Umbilical cord (tissue), 1 donor: ENCODE measurements at regions not wholly inside any gene's neighbourhood (a gene's known extent, or its start where the extent isn't known, plus 50 kb on each side); places are given as distances from the start of the nearest gene placed in this dataset.

Source experiments
- DNase-seq: peaks from one replicate; pipeline ENCODE4 v3.0.0-alpha.2; 2015; ENCODE audit warnings: low spot score

DNA sequence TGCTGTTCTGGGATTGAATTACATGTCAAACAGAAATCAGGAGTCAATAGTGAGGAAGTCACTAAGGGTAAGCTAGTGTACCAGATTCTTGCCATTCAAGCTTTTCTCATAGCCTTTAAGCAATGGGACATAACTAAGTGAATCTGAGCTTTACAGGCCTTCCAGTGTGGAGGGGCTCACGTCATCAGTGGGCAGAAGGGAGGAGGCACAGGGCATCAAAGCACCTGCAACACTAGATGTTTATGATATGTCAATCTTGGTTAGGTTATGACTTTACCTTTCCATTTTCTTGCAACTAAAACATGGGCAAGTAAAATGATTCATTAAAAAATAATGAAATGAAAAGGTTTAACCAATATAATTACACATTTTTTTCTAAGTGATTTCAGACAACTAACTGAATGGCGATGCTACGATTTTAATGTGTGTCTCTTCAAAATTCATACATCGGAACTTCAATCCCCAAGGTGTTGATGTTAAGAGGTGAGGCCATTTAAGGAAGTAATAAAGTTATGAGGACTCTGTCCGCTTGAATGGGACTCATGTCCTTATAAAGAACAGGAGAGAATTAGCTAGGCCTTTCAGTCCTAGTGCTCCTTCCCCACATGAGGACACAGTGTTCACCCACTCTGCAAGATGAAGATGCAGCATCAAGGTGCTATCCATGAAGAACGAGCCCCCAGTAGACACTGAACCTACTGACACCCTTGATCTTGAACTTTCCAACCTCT is 1169.2 kb upstream of the NXPH2 start:
- no peak for DNase-seq

DNA sequence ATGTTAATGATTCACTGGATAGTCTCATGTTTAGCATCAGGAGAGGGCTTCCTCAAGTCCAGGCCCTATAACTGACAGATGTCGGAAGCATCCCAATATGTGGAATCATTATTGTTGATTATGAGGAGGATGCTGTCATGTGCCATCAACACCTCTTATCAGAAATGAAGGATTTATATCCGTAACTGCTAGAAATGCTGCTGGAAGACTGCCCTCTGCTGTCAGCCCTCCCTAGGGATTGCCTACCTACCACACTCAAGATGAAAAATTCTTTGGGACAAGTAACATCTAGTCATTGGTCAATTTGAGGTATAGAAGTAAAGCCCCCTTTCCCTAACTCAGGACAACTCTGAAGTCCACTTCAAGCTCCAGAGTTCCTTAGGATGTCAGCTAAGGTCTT is 1166.5 kb upstream of the NXPH2 start:
- DNase-seq = no peak

DNA sequence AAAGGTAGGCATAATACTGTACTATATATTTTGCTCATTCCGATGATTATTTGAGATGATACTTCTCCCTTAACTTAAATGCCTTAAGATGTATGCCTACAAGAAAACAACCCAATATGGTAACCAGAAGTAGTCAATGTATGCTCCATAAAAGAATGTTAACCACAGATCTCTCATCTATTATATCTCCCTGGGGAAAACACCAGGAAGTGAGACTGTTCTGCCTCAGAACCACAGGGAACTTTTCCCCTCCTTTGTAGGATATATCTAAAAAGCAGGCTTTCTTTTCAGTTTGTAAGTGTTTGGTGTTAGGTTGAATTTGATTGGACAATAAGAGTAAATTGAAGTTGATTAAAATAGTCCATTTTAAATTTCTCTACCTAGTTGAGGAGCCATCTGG is 1160.5 kb upstream of the NXPH2 start:
- DNase-seq = no peak

- DNase-seq = peak; percentile 23
Observed at GRCh38 chr2:139925903-139926302, 1145.7 kb upstream of the NXPH2 start.

DNA sequence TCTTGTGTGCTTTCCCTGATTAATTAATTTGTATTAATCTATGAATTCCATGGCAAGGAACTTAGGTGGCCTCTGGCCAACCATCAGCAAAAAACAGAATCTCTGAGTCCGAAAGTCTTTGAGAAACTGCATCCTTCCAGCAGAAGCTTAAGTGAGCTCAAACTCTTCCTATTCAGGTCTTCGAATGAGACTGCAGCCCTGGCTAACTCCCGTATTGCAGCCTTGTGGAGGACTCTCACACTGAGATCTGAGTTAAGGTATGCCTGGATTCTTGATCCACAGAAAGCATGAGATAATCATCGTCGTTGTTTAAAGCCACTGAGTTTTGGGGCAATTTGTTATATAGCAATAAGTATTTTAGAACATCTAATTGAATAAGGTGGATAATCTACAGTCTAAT is 1143.9 kb upstream of the NXPH2 start:
- peak; percentile 46 for DNase-seq

DNA sequence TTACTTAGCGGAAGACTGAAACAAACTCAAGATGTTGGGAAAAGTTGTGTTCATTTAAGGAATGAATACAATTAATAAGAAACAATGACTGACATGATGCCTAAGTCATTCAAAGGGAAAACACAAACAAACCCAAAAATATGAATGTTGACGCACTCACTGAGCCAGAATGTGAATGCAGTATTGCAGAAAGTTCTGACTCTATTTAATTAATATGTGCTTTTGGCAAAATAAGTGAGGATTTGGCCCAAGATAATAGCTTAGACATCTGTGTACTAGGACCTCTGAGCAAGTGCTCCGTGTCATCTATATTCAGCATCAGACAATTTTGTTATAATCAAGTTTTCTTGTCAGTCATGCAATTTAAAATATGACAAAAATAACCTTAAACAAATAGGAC is 1138.8 kb upstream of the NXPH2 start:
- DNase-seq = no peak

GRCh38 chr2:139917690-139918384 is 1137.6 kb upstream of the NXPH2 start:
- peak; percentile 17 for DNase-seq

- DNase-seq = no peak
Observed at GRCh38 chr2:139916822-139917221, 1136.6 kb upstream of the NXPH2 start.

- peak; percentile 60 for DNase-seq
Observed at GRCh38 chr2:139911160-139911559, 1131.0 kb upstream of the NXPH2 start.

DNA sequence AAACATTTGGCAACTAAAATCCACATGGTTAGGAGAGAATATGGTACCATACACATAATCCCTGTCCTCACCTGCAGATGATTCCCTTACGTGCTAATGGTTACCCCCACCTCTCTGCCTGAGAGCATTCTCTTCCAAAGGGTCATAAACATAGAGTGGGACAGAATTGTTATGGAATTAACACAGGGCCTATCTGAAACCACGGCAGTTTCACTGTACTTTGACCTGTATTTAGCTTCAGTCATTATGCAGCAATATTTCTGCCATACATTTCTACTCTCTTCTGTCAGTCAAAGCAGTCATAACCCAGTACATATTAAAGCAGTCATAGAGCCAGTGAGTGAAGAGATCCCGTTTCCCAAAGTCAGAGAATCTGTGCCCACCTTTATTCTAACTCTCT is 1128.9 kb upstream of the NXPH2 start:
- no peak for DNase-seq

DNA sequence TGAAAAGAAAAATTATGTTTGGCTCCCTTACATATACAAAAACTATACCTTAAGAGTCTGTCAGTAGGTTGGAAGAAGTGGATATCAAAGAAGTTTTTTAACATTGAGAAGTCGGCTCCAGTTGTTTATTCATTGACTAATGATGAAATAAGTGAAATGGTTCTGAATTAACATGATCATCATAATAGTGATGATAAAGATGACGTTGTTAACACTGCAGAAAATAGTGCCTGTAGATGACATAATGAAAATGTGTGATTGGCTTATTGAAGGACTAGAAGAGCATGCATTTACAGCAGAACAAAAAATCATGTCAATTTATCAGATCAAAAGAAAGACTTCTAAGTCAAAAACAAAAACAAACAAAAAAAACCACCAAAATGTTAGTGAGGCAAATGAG is 1125.4 kb upstream of the NXPH2 start:
- no peak for DNase-seq

DNA sequence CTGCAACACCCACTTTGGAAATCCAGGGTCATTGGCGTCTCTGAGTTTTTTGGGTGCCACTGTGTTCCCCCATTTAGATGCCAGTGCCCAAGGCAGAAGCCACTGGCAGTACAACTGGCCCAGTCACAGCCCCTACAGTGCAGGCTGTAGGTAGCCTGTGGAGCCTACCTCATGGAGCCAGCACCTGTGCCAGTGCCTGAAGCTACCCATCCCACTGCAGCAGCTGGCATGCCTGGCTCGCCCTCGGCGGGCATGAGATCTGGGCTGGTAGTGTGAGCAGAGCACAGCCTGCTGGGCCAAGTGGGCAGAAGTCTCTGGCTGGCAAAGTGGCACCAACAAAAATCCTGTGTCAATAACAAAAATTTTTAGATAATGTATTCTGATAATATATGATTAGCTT is 1111.4 kb upstream of the NXPH2 start:
- no peak for DNase-seq

DNA sequence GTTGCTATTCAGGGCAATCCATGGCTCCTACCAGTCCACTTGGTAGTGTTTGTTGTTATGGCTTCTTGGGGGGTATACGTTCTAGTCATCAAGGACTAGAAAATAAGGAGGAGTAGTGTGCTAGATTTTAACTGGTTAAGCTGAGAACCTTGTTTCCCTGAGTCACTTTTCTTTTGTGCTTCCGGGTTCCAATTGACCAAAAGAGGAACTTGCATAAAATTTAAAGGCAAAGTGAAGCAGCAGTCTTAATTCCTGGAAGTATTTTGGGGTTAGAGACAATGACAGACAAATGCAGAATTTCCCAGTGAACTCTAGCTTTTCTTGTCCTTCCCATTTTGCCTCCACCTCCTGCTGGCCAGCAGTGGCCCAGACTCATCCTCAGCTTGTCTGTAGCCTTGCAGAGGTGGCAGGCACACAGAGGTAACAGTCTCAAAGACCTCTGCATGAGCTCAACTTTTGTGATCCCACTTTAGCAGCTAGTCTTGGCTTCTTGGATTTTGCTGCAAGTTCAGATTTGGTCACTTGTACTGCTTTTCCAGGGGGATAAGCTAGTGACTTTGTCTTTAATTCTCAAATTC is 1105.8 kb upstream of the NXPH2 start:
- DNase-seq = no peak

DNA sequence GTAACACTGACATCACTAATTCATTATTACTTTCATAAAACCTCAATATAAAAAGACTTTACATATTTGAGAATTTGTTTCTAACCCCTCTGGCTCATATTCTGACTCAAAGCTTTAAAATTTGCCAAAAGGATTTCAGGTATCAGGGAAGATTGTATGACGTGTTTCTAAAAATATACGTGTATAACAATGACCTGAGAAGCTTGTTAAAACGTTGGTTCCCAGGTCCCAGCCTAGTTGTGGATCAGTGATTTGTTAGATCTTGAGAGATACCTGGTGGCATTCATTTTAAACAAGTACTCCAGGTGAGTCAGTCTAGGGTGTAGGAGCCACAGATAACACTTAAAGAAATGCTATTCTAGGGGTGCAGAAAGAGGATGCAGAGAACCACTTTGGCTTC is 1096.8 kb upstream of the NXPH2 start:
- no peak for DNase-seq

DNA sequence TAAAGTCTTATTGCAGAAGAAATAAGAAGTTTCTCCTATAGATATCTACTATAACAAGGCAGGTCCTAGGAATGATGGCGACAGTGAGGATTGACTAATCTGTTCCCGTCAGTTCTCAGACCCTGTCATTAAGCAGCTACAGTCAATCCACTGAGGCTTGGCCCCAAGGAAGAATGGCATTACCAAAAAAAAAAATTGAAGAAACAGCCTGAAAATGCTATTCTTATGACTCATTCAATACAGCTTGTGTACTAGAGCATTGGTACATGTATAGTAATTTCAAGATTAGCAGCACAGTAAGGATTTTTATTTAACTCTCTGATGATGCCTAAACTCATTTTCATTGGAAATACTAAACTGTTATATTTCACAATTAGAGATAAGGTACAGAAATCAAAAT is 1096.1 kb upstream of the NXPH2 start:
- DNase-seq = no peak

GRCh38 chr2:139872503-139872902 is 1092.3 kb upstream of the NXPH2 start:
- no peak for DNase-seq

DNA sequence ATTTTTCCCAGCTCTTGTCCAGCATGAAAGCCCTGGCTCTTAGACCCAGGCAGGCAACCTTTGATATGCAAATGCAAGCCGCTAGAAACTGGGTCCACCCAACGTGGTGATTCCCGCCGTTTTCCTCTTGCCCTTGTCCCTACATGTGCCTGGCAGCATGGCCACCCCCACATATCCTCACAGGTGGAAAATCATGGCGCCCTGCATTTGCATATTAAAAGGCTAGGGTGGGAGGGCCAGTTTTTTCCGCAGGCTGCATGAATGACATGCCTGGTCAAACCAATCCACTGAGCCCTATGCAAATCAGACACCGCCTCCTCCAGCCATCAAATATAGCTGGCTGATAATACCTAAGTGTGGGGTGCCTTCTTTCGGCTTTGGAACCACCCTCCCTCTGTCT is 1091.8 kb upstream of the NXPH2 start:
- DNase-seq = no peak

GRCh38 chr2:139867601-139868226 is 1087.5 kb upstream of the NXPH2 start:
- no peak for DNase-seq

GRCh38 chr2:139864821-139865302 is 1084.7 kb upstream of the NXPH2 start:
- DNase-seq = no peak

- DNase-seq = no peak
Observed at GRCh38 chr2:139854769-139855483, 1074.7 kb upstream of the NXPH2 start.

DNA sequence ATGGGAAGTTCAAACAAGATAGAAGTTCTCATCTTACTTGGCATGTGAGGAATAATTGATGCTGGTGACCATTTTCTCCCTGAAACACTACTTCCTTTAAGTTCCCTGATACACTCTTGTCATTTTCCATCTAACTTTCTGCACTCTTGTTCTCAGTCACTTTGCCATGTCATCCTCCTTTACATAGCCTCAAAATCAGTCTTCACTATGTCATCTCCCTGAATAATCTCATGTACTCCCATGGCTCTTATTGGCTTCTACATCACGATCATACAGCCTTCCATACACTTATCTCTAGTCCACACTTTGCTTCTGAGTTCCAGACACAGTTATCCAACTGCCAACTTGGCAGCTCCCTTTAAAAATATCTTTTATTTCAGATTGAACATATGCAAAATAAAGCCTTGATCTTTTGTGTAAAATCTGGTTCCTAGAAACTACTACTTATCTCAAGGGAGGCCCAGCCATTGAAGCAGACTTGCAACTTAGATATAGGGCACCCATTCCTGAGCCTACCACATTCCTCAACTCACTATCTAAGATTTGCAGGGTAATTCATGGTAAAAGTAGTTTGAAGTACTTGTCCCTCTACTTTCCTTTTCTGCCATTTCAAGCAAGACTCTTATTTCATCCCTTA is 1070.2 kb upstream of the NXPH2 start:
- DNase-seq = peak; percentile 43
